ENCODE measurements at regions not wholly inside any gene's neighbourhood (a gene's known extent, or its start where the extent isn't known, plus 50 kb on each side); places are given as distances from the start of the nearest gene placed in this dataset.

DNA sequence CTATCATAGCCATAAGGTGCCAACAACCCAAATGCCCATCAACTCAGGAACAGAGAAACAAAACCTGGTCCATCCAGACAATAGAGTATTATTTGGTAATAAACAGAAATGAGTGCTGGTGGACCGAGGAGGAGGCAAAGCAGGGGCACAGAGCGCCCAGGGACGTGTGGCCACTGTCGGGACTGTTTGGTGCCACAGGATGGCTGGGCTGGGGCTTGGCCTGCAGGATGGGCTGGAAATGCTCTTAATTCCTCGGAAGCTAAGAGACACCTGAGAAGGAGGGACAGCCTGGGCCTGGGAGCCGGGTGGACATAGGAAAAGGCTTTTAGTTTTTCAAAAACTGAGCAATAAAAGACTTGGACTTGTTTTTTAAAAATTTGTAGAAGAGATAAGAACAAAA, 216.4 kb downstream of the DLL1 start:
- no peak overlapping the region for H3K4me2 ChIP-seq (ENCODE audit: insufficient read depth, low read length)
- ATAC-seq (ENCODE audit: insufficient read depth, low read depth) = no peak
- no peak for DNase-seq
- H4K20me1 ChIP-seq (ENCODE audit: insufficient read depth, low read length) = no peaks in the 10 kb centered on the region
- H3K79me2 ChIP-seq (ENCODE audit: insufficient read depth, low read length) = no peaks in the 10 kb centered on the region
- no peak overlapping the region for H3K27ac ChIP-seq (ENCODE audit: low read length)
- H3K36me3 ChIP-seq (ENCODE audit: insufficient read depth, low read length) = no peaks in the 10 kb centered on the region
- peaks cover 3% of the 10 kb centered on the region for H3K27me3 ChIP-seq (ENCODE audit: insufficient read depth, low read length, poor library complexity)
- no peak overlapping the region for H3K4me3 ChIP-seq (ENCODE audit: low read depth in 1 of 2, low read length in 2 of 2)
- TF ChIP-seq EZH2 (IDR thresholded peaks at IDR 0.05; ENCODE audit: borderline replicate concordance, low read depth, low read length, severe bottlenecking) = no peak
- TF ChIP-seq, protein P1, sequence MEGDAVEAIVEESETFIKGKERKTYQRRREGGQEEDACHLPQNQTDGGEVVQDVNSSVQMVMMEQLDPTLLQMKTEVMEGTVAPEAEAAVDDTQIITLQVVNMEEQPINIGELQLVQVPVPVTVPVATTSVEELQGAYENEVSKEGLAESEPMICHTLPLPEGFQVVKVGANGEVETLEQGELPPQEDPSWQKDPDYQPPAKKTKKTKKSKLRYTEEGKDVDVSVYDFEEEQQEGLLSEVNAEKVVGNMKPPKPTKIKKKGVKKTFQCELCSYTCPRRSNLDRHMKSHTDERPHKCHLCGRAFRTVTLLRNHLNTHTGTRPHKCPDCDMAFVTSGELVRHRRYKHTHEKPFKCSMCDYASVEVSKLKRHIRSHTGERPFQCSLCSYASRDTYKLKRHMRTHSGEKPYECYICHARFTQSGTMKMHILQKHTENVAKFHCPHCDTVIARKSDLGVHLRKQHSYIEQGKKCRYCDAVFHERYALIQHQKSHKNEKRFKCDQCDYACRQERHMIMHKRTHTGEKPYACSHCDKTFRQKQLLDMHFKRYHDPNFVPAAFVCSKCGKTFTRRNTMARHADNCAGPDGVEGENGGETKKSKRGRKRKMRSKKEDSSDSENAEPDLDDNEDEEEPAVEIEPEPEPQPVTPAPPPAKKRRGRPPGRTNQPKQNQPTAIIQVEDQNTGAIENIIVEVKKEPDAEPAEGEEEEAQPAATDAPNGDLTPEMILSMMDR (IDR thresholded peaks at IDR 0.05; ENCODE audit: borderline replicate concordance, extremely low read depth, low read length, poor library complexity, severe bottlenecking) = no peak
- H3K9ac ChIP-seq (ENCODE audit: low read depth, low read length) = no peak overlapping the region
- H3K9me3 ChIP-seq (ENCODE audit: insufficient read depth, low read length, severe bottlenecking) = no peaks in the 10 kb centered on the region
- no peaks in the 10 kb centered on the region for H3K4me1 ChIP-seq (ENCODE audit: insufficient read depth, low read length)
- no peak overlapping the region for H2AFZ ChIP-seq (ENCODE audit: low read depth, low read length)

DNA sequence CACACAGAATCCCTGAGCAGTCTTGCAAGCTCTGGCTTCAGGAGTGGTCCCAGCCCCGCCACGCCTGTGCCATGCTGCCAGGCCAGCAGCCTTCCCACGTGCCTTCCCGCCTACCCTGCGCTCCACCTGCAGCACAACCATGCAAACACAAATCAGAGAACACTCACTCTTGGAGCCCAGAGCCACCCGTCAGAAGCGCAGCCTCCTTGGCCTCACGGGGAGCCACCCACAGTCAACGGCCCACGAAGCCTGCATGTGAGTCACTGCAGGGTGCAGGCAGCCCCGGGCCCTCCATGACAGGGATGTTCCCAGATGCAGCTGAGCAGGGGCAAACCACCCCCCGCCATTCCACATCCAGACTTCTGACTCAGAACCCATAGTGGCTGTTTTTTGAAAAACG, 217.0 kb downstream of the DLL1 start:
- TF ChIP-seq, protein P1 (IDR thresholded peaks at IDR 0.05; ENCODE audit: borderline replicate concordance, extremely low read depth, low read length, poor library complexity, severe bottlenecking) = no peak
- TF ChIP-seq EZH2 (IDR thresholded peaks at IDR 0.05; ENCODE audit: borderline replicate concordance, low read depth, low read length, severe bottlenecking) = no peak
- Histone ChIP-seq H3K27me3 (ENCODE audit: insufficient read depth, low read length, poor library complexity) (peaks cover 3% of the 10 kb centered on the region), H3K4me1 (ENCODE audit: insufficient read depth, low read length) (no peaks in the 10 kb centered on the region), H3K36me3 (ENCODE audit: insufficient read depth, low read length) (no peaks in the 10 kb centered on the region), H4K20me1 (ENCODE audit: insufficient read depth, low read length) (no peaks in the 10 kb centered on the region), H3K79me2 (ENCODE audit: insufficient read depth, low read length) (no peaks in the 10 kb centered on the region), H3K9me3 (ENCODE audit: insufficient read depth, low read length, severe bottlenecking) (no peaks in the 10 kb centered on the region), H3K4me2 (ENCODE audit: insufficient read depth, low read length) (no peak overlapping the region), H3K4me3 (ENCODE audit: low read depth in 1 of 2, low read length in 2 of 2) (no peak overlapping the region), H3K9ac (ENCODE audit: low read depth, low read length) (no peak overlapping the region), H2AFZ (ENCODE audit: low read depth, low read length) (no peak overlapping the region), H3K27ac (ENCODE audit: low read length) (no peak overlapping the region)
- ATAC-seq (ENCODE audit: insufficient read depth, low read depth) (no peak), DNase-seq (no peak)

DNA sequence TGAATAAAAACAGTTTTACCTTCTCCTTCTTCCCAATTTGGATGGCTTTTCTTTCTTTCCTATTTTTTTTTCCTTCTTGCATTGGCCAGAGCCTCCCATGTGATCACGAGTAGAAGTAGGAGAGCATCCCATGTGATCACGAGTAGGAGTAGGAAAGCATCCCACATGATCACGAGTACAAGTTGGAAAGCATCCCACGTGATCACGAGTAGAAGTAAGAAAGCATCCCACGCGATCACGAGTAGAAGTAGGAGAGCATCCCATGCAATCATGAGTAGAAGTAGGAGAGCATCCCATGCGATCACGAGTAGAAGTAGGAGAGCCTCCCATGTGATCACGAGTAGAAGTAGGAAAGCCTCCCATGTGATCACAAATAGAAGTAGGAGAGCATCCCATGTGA, 218.6 kb downstream of the DLL1 start:
- TF ChIP-seq EZH2 (IDR thresholded peaks at IDR 0.05; ENCODE audit: borderline replicate concordance, low read depth, low read length, severe bottlenecking) = no peak
- TF ChIP-seq, protein P1 (IDR thresholded peaks at IDR 0.05; ENCODE audit: borderline replicate concordance, extremely low read depth, low read length, poor library complexity, severe bottlenecking) = no peak
- no peaks in the 10 kb centered on the region for H3K36me3 ChIP-seq (ENCODE audit: insufficient read depth, low read length)
- no peak for DNase-seq
- no peak overlapping the region for H3K4me3 ChIP-seq (ENCODE audit: low read depth in 1 of 2, low read length in 2 of 2)
- H4K20me1 ChIP-seq (ENCODE audit: insufficient read depth, low read length) = no peaks in the 10 kb centered on the region
- no peak overlapping the region for H3K9ac ChIP-seq (ENCODE audit: low read depth, low read length)
- no peak for ATAC-seq (ENCODE audit: insufficient read depth, low read depth)
- no peak overlapping the region for H3K27ac ChIP-seq (ENCODE audit: low read length)
- no peak overlapping the region for H2AFZ ChIP-seq (ENCODE audit: low read depth, low read length)
- H3K9me3 ChIP-seq (ENCODE audit: insufficient read depth, low read length, severe bottlenecking) = no peaks in the 10 kb centered on the region
- no peak overlapping the region for H3K4me2 ChIP-seq (ENCODE audit: insufficient read depth, low read length)
- H3K4me1 ChIP-seq (ENCODE audit: insufficient read depth, low read length) = no peaks in the 10 kb centered on the region
- peaks cover 3% of the 10 kb centered on the region for H3K27me3 ChIP-seq (ENCODE audit: insufficient read depth, low read length, poor library complexity)
- H3K79me2 ChIP-seq (ENCODE audit: insufficient read depth, low read length) = no peaks in the 10 kb centered on the region

DNA sequence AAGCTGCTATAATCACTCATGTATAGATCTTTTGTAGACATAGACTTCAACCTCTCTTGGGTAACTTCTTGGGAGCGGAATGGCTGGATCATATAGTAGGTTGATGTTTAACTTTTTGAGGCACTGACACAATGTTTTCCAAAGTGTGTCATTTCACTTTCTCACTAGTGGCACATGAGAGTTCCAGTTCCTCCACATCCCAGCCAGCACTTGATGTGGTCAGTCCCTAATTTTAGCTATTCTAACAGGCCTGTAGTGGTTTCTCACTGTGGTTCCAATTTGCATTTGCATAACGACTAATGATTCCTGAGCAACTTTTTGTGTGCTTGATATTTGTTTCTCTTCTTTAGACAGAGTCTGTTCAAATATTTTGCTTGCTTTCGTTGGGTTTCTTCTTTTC, 221.3 kb downstream of the DLL1 start:
- Histone ChIP-seq H4K20me1 (ENCODE audit: insufficient read depth, low read length) (no peaks in the 10 kb centered on the region), H3K36me3 (ENCODE audit: insufficient read depth, low read length) (no peaks in the 10 kb centered on the region)
- no peak for DNase-seq

More for the DNA sequence above, 221.3 kb downstream of the DLL1 start:
- no peak for TF ChIP-seq EZH2 (IDR thresholded peaks at IDR 0.05; ENCODE audit: borderline replicate concordance, low read depth, low read length, severe bottlenecking)
- TF ChIP-seq, protein P1 (IDR thresholded peaks at IDR 0.05; ENCODE audit: borderline replicate concordance, extremely low read depth, low read length, poor library complexity, severe bottlenecking) = no peak
- Histone ChIP-seq H3K79me2 (ENCODE audit: insufficient read depth, low read length) (no peaks in the 10 kb centered on the region), H3K27ac (ENCODE audit: low read length) (no peak overlapping the region), H2AFZ (ENCODE audit: low read depth, low read length) (no peak overlapping the region), H3K4me3 (ENCODE audit: low read depth in 1 of 2, low read length in 2 of 2) (no peak overlapping the region), H3K9me3 (ENCODE audit: insufficient read depth, low read length, severe bottlenecking) (no peaks in the 10 kb centered on the region), H3K27me3 (ENCODE audit: insufficient read depth, low read length, poor library complexity) (no peaks in the 10 kb centered on the region), H3K4me2 (ENCODE audit: insufficient read depth, low read length) (no peak overlapping the region), H3K9ac (ENCODE audit: low read depth, low read length) (no peak overlapping the region), H3K4me1 (ENCODE audit: insufficient read depth, low read length) (no peaks in the 10 kb centered on the region)
- no peak for ATAC-seq (ENCODE audit: insufficient read depth, low read depth)

All from DND-41 (cell line).